Gastroesophageal sphincter (tissue), 4 donors: ENCODE measurements at regions not wholly inside any gene's neighbourhood (a gene's known extent, or its start where the extent isn't known, plus 50 kb on each side); places are given as distances from the start of the nearest gene placed in this dataset.
"Not testable (repeated sequence)": the region's sequence is repeated elsewhere in the genome, so short reads cannot be mapped to it uniquely, and the experiment has no call there.

Experiments used
- ATAC-seq: fragments of 150-250 bp; one replicate; pipeline ENCODE4 v1.9.1; 2016; ENCODE audit warnings: mild to moderate bottlenecking, moderate library complexity
- H3K27ac ChIP-seq, 4 donors: fragments of 200-600 bp; sonication (generic) in 3 of 4; 1 replicate in 3 of 4; 2 replicates in 1 of 4; pipeline ENCODE4 v1.5.1; 2016 to 2019
- H3K27me3 ChIP-seq: fragments of 200-600 bp; sonication (generic); one replicate; pipeline ENCODE4 v1.5.1; 2019
- H3K36me3 ChIP-seq, 2 donors: fragments of 200-600 bp; sonication (generic); one replicate each; pipeline ENCODE4 v1.5.1; 2019; ENCODE audit warnings: control low read depth in 1 of 2
- H3K4me1 ChIP-seq, 3 donors: fragments of 200-600 bp; sonication (generic); 1 replicate in 2 of 3; 2 replicates in 1 of 3; pipeline ENCODE4 v1.5.1; 2016 to 2019; ENCODE audit warnings: control low read depth in 2 of 3
- H3K4me3 ChIP-seq, 2 donors: fragments of 200-600 bp; sonication (generic); one replicate each; pipeline ENCODE4 v1.5.1; 2019; ENCODE audit warnings: mild to moderate bottlenecking in 1 of 2, moderate library complexity in 1 of 2
- H3K9me3 ChIP-seq, 3 donors: fragments of 200-600 bp; sonication (generic); one replicate each; pipeline ENCODE4 v1.5.1; 2017 to 2019; ENCODE audit warnings: control low read depth in 2 of 3
- CTCF ChIP-seq, 4 experiments: fragments of 200-600 bp in 2 of 4; fragments of 450-650 bp in 2 of 4; sonication (generic) in 1 of 4; IDR thresholded peaks; one replicate each; pipeline ENCODE4 v1.5.1; 2017 to 2019; ENCODE audit warnings: antibody characterized with exemption in 4 of 4, mild to moderate bottlenecking in 2 of 4, moderate library complexity in 2 of 4
- EP300 ChIP-seq: sonication (generic); formaldehyde crosslinking; IDR thresholded peaks from one replicate; pipeline ENCODE4 v1.6.1; 2017; ENCODE audit warnings: antibody characterized with exemption, mild to moderate bottlenecking
- POLR2A ChIP-seq, 2 donors: fragments of 450-650 bp; IDR thresholded peaks; one replicate each; pipeline ENCODE4 v1.6.1; 2017; ENCODE audit warnings: antibody characterized with exemption in 2 of 2, mild to moderate bottlenecking in 2 of 2, moderate library complexity in 1 of 2
- POLR2AphosphoS5 ChIP-seq: sonication (generic); formaldehyde crosslinking; IDR thresholded peaks from one replicate; pipeline ENCODE4 v1.6.1; 2017; ENCODE audit warnings: antibody characterized with exemption
- WGBS, 2 donors: methylation state at CpG; one replicate each; pipeline ENCODE4 v1.1.5; 2018; ENCODE audit warnings: low coverage in 1 of 2; 5-methylcytosine and 5-hydroxymethylcytosine counted together

GRCh38 chr1:147348592-147348991 lies 106.1 kb downstream of the CHD1L start:
- WGBS, 2 donors: 81 to 92% methylated on average over 5 to 6 of the region's 8 CpGs
- ATAC-seq, H3K36me3 ChIP-seq, H3K4me1 ChIP-seq, H3K27me3 ChIP-seq, H3K27ac ChIP-seq, H3K4me3 ChIP-seq, H3K9me3 ChIP-seq: not testable (repeated sequence)

GRCh38 chr1:147349533-147349932 lies 107.0 kb downstream of the CHD1L start:
- H3K9me3 ChIP-seq: peaks cover 0 to 10% (median 0%) of the 10 kb centered on the region in 3 donors
- no peak overlapping the region for H3K27ac ChIP-seq
- no peak overlapping the region for H3K4me3 ChIP-seq
- no peak for ATAC-seq
- WGBS, 2 donors: 50 to 58% methylated on average over 1 of the region's 1 CpG
- no peak for TF ChIP-seq CTCF (IDR thresholded peaks at IDR 0.05)
- TF ChIP-seq POLR2A (IDR thresholded peaks at IDR 0.05): no peak
- TF ChIP-seq POLR2AphosphoS5: no peak
- TF ChIP-seq EP300: no peak
- no peaks in the 10 kb centered on the region for H3K4me1 ChIP-seq
- no peaks in the 10 kb centered on the region for H3K36me3 ChIP-seq
- H3K27me3 ChIP-seq: peaks cover 2% of the 10 kb centered on the region

GRCh38 chr1:147351140-147351835 lies 108.8 kb downstream of the CHD1L start:
- no peak overlapping the region for H3K27ac ChIP-seq
- TF ChIP-seq POLR2A (IDR thresholded peaks at IDR 0.05) (no peak), CTCF (IDR thresholded peaks at IDR 0.05) (no peak), POLR2AphosphoS5 (no peak), EP300 (no peak)
- H3K4me1 ChIP-seq: no peaks in the 10 kb centered on the region

GRCh38 chr1:147377263-147378246 lies 135.1 kb downstream of the CHD1L start:
- Histone ChIP-seq H3K9me3 (no peaks in the 10 kb centered on the region), H3K4me3 (no peak overlapping the region), H3K36me3 (no peaks in the 10 kb centered on the region), H3K27me3 (peaks cover 5% of the 10 kb centered on the region), H3K4me1 (no peaks in the 10 kb centered on the region), H3K27ac (no peak overlapping the region)
- no peak for ATAC-seq
- WGBS, 2 donors: 48 to 59% methylated on average over 4 of the region's 4 CpGs
- TF ChIP-seq CTCF (IDR thresholded peaks at IDR 0.05) (no peak), EP300 (no peak), POLR2A (IDR thresholded peaks at IDR 0.05) (no peak), POLR2AphosphoS5 (no peak)

More at GRCh38 chr1:147351140-147351835, 108.8 kb downstream of the CHD1L start:
- Histone ChIP-seq H3K27me3 (peaks cover 4% of the 10 kb centered on the region), H3K36me3 (no peaks in the 10 kb centered on the region), H3K9me3 (peaks cover 0 to 10% (median 0%) of the 10 kb centered on the region in 3 donors), H3K4me3 (no peak overlapping the region)
- no peak for ATAC-seq
- 39 to 50% methylated on average over 3 of the region's 3 CpGs for WGBS, 2 donors

GRCh38 chr1:147379889-147380288 lies 137.4 kb downstream of the CHD1L start:
- Histone ChIP-seq H3K27ac (no peak overlapping the region), H3K4me3 (no peak overlapping the region), H3K36me3 (no peaks in the 10 kb centered on the region), H3K4me1 (no peaks in the 10 kb centered on the region), H3K27me3 (no peaks in the 10 kb centered on the region), H3K9me3 (no peaks in the 10 kb centered on the region)
- 94 to 97% methylated on average over 3 of the region's 3 CpGs for WGBS, 2 donors
- no peak for TF ChIP-seq POLR2A (IDR thresholded peaks at IDR 0.05)
- TF ChIP-seq POLR2AphosphoS5: no peak
- no peak for TF ChIP-seq EP300
- no peak for TF ChIP-seq CTCF (IDR thresholded peaks at IDR 0.05)
- ATAC-seq: no peak
